Astrocyte (in vitro differentiated cells and primary cell): ENCODE measurements at regions not wholly inside any gene's neighbourhood (a gene's known extent, or its start where the extent isn't known, plus 50 kb on each side); places are given as distances from the start of the nearest gene placed in this dataset.

Experiments
- DNase-seq: peaks from one replicate; pipeline ENCODE4 v3.0.0-alpha.2; 2010; ENCODE audit warnings: low read depth
- FAIRE-seq: peaks from 2 replicates; lab custom pipeline; 2011; peaks lifted over from hg19 to GRCh38; lab: Jason Lieb, UNC
- H2AFZ ChIP-seq: 2 replicates; pipeline ENCODE4 v1.6.0; 2012; ENCODE audit warnings: low read depth, low read length, inconsistent platforms
- H3K27ac ChIP-seq: 2 replicates; pipeline ENCODE4 v1.5.1; 2011; ENCODE audit warnings: low read depth, low read length, inconsistent platforms
- H3K27me3 ChIP-seq: 2 replicates; pipeline ENCODE4 v1.6.0; 2011; ENCODE audit warnings: low read length, inconsistent platforms; ENCODE audit not compliant: insufficient read depth
- H3K36me3 ChIP-seq: 2 replicates; pipeline ENCODE4 v1.5.1; 2011; ENCODE audit warnings: low read length, inconsistent platforms; ENCODE audit not compliant: insufficient read depth
- H3K4me1 ChIP-seq: 2 replicates; pipeline ENCODE4 v1.5.1; 2011; ENCODE audit warnings: low read length, inconsistent platforms; ENCODE audit not compliant: insufficient read depth
- H3K4me2 ChIP-seq: 2 replicates; pipeline ENCODE4 v1.6.0; 2012; ENCODE audit warnings: low read length, inconsistent platforms
- H3K4me3 ChIP-seq: 2 replicates; pipeline ENCODE4 v1.5.1; 2011; ENCODE audit warnings: low read depth, mild to moderate bottlenecking, low read length, inconsistent platforms; ENCODE audit not compliant: insufficient read depth
- H3K79me2 ChIP-seq: 2 replicates; pipeline ENCODE4 v1.6.0; 2012; ENCODE audit warnings: mild to moderate bottlenecking, low read length, inconsistent platforms; ENCODE audit not compliant: insufficient read depth
- H3K9ac ChIP-seq: 2 replicates; pipeline ENCODE4 v1.6.0; 2012; ENCODE audit warnings: mild to moderate bottlenecking, low read length, inconsistent platforms
- H3K9me3 ChIP-seq: 2 replicates; pipeline ENCODE4 v1.5.1; 2012; ENCODE audit warnings: low read depth, mild to moderate bottlenecking, low read length, inconsistent platforms; ENCODE audit not compliant: insufficient read depth
- H4K20me1 ChIP-seq: 2 replicates; pipeline ENCODE4 v1.6.0; 2012; ENCODE audit warnings: low read length, inconsistent platforms; ENCODE audit not compliant: insufficient read depth
- H3K27ac Mint-ChIP-seq: one replicate; pipeline ENCODE4 v1.8.0; 2021; ENCODE audit warnings: mild to moderate bottlenecking, mixed read lengths; ENCODE audit not compliant: unreplicated experiment
- H3K27me3 Mint-ChIP-seq: one replicate; pipeline ENCODE4 v1.8.0; 2021; ENCODE audit warnings: low read depth, mixed read lengths; ENCODE audit not compliant: unreplicated experiment
- H3K36me3 Mint-ChIP-seq: one replicate; pipeline ENCODE4 v1.8.0; 2021; ENCODE audit warnings: low read depth, mixed read lengths; ENCODE audit not compliant: unreplicated experiment
- H3K4me1 Mint-ChIP-seq: one replicate; pipeline ENCODE4 v1.8.0; 2021; ENCODE audit warnings: low read depth, mixed read lengths; ENCODE audit not compliant: unreplicated experiment
- H3K4me3 Mint-ChIP-seq: one replicate; pipeline ENCODE4 v1.8.0; 2021; ENCODE audit warnings: mild to moderate bottlenecking, moderate library complexity, mixed read lengths; ENCODE audit not compliant: unreplicated experiment
- H3K9me3 Mint-ChIP-seq: one replicate; pipeline ENCODE4 v1.8.0; 2021; ENCODE audit warnings: mild to moderate bottlenecking, mixed read lengths; ENCODE audit not compliant: unreplicated experiment
- EZH2 ChIP-seq: IDR thresholded peaks from 2 replicates; pipeline ENCODE4 v1.6.1; 2012; ENCODE audit warnings: mild to moderate bottlenecking, low read length, inconsistent platforms; ENCODE audit not compliant: insufficient read depth
- TF ChIP-seq, protein P1 (sequence below): IDR thresholded peaks from 2 replicates; pipeline ENCODE4 v1.5.1; 2011; ENCODE audit warnings: low read depth, mild to moderate bottlenecking, inconsistent platforms, low read length, moderate library complexity; ENCODE audit not compliant: insufficient read depth

DNA sequence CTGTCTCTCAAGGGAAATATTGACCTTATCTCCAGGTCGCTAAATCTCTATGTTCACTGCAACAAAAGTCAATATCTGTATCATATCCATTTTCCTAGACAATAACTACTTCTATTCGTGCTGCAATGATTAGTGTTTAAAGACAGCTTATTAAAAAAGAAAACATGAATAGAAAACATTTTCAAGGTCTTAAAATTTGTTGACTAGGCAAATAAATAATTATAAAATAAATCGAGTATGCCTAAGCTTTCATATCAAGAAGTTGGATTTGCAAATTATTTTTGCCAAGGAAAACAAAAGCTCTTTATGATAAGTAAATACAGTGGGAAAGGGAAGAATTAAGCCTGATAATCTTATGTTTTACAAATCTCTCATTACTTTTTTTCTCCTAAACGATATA, 428.5 kb downstream of the NUP35 start:
- Mint-ChIP-seq H3K4me1 (no peaks in the 10 kb centered on the region), H3K36me3 (no peaks in the 10 kb centered on the region), H3K27ac (no peak overlapping the region), H3K27me3 (no peaks in the 10 kb centered on the region), H3K4me3 (no peak overlapping the region), H3K9me3 (no peaks in the 10 kb centered on the region)
- DNase-seq (no peak), FAIRE-seq (no peak)
- no peaks in the 10 kb centered on the region for H3K4me1 ChIP-seq
- no peak overlapping the region for H3K4me3 ChIP-seq
- TF ChIP-seq EZH2, result no peak
- TF ChIP-seq, protein P1, sequence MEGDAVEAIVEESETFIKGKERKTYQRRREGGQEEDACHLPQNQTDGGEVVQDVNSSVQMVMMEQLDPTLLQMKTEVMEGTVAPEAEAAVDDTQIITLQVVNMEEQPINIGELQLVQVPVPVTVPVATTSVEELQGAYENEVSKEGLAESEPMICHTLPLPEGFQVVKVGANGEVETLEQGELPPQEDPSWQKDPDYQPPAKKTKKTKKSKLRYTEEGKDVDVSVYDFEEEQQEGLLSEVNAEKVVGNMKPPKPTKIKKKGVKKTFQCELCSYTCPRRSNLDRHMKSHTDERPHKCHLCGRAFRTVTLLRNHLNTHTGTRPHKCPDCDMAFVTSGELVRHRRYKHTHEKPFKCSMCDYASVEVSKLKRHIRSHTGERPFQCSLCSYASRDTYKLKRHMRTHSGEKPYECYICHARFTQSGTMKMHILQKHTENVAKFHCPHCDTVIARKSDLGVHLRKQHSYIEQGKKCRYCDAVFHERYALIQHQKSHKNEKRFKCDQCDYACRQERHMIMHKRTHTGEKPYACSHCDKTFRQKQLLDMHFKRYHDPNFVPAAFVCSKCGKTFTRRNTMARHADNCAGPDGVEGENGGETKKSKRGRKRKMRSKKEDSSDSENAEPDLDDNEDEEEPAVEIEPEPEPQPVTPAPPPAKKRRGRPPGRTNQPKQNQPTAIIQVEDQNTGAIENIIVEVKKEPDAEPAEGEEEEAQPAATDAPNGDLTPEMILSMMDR, result no peak
- H3K79me2 ChIP-seq, result no peaks in the 10 kb centered on the region
- no peak overlapping the region for H2AFZ ChIP-seq
- no peaks in the 10 kb centered on the region for H4K20me1 ChIP-seq
- no peaks in the 10 kb centered on the region for H3K36me3 ChIP-seq
- H3K27me3 ChIP-seq, result no peaks in the 10 kb centered on the region
- H3K4me2 ChIP-seq, result no peak overlapping the region
- H3K27ac ChIP-seq, result no peak overlapping the region
- no peak overlapping the region for H3K9ac ChIP-seq
- H3K9me3 ChIP-seq, result no peaks in the 10 kb centered on the region

- H3K79me2 ChIP-seq, result no peaks in the 10 kb centered on the region
- no peaks in the 10 kb centered on the region for H4K20me1 ChIP-seq
- DNase-seq, result peak; percentile 2
- no peaks in the 10 kb centered on the region for H3K4me1 ChIP-seq
- no peak overlapping the region for H3K4me3 ChIP-seq
- H3K4me1 Mint-ChIP-seq, result no peaks in the 10 kb centered on the region
- H3K4me3 Mint-ChIP-seq, result no peak overlapping the region
- no peak for FAIRE-seq
- H3K4me2 ChIP-seq, result no peak overlapping the region
- no peaks in the 10 kb centered on the region for H3K9me3 ChIP-seq
- no peaks in the 10 kb centered on the region for H3K27me3 ChIP-seq
- H2AFZ ChIP-seq, result no peak overlapping the region
- no peak overlapping the region for H3K9ac ChIP-seq
- H3K27ac Mint-ChIP-seq, result no peak overlapping the region
- TF ChIP-seq, protein P1, result no peak
- no peak for TF ChIP-seq EZH2
- no peaks in the 10 kb centered on the region for H3K36me3 ChIP-seq
- no peaks in the 10 kb centered on the region for H3K36me3 Mint-ChIP-seq
- no peak overlapping the region for H3K27ac ChIP-seq
- H3K27me3 Mint-ChIP-seq, result no peaks in the 10 kb centered on the region
- H3K9me3 Mint-ChIP-seq, result no peaks in the 10 kb centered on the region
Measured at GRCh38 chr2:183564726-183565125, 440.5 kb downstream of the NUP35 start.

GRCh38 chr2:183575481-183575880, 451.2 kb downstream of the NUP35 start:
- Histone ChIP-seq H4K20me1 (no peaks in the 10 kb centered on the region), H3K9ac (no peak overlapping the region), H3K79me2 (no peaks in the 10 kb centered on the region), H3K36me3 (no peaks in the 10 kb centered on the region), H3K4me3 (no peak overlapping the region), H3K27ac (no peak overlapping the region), H3K4me1 (no peaks in the 10 kb centered on the region), H3K27me3 (no peaks in the 10 kb centered on the region), H3K4me2 (no peak overlapping the region), H3K9me3 (no peaks in the 10 kb centered on the region), H2AFZ (no peak overlapping the region)
- TF ChIP-seq EZH2, result no peak
- TF ChIP-seq, protein P1, result no peak
- H3K9me3 Mint-ChIP-seq, result peaks cover 3% of the 10 kb centered on the region
- H3K36me3 Mint-ChIP-seq, result no peaks in the 10 kb centered on the region
- FAIRE-seq (no peak), DNase-seq (no peak)
- no peaks in the 10 kb centered on the region for H3K4me1 Mint-ChIP-seq
- H3K27ac Mint-ChIP-seq, result no peak overlapping the region
- no peaks in the 10 kb centered on the region for H3K27me3 Mint-ChIP-seq
- no peak overlapping the region for H3K4me3 Mint-ChIP-seq
